NCI-H2196 treated with DMSO at 0.1 percent for 48 hours (cell line): ENCODE measurements at regions not wholly inside any gene's neighbourhood (a gene's known extent, or its start where the extent isn't known, plus 50 kb on each side); places are given as distances from the start of the nearest gene placed in this dataset.

Experiments used
- DNase-seq: peaks from one replicate; lab custom pipeline; 2025; ENCODE audit not compliant: unreplicated experiment; lab: John Stamatoyannopoulos, UW

- DNase-seq: no peak
These were observed 193.9 kb downstream of the FIGN start for GRCh38 chr2:163541943-163542342.

- no peak for DNase-seq
These were observed 194.3 kb downstream of the FIGN start for GRCh38 chr2:163541495-163541894.

GRCh38 chr2:163528640-163529217, 207.1 kb downstream of the FIGN start:
- DNase-seq: no peak

GRCh38 chr2:163527381-163527780, 208.4 kb downstream of the FIGN start:
- no peak for DNase-seq

- no peak for DNase-seq
These were observed 217.0 kb downstream of the FIGN start for GRCh38 chr2:163518762-163519161.

GRCh38 chr2:163515836-163516235, 220.0 kb downstream of the FIGN start:
- no peak for DNase-seq

- DNase-seq: no peak
These were observed 230.5 kb downstream of the FIGN start for GRCh38 chr2:163505281-163505680.

GRCh38 chr2:163493359-163494298, 242.2 kb downstream of the FIGN start:
- DNase-seq: no peak

- DNase-seq: no peak
These were observed 244.0 kb downstream of the FIGN start for GRCh38 chr2:163491850-163492249.

- DNase-seq: no peak
These were observed 245.5 kb downstream of the FIGN start for GRCh38 chr2:163490281-163490680.

- DNase-seq: no peak
These were observed 254.3 kb downstream of the FIGN start for GRCh38 chr2:163481515-163481914.

- no peak for DNase-seq
These were observed 256.2 kb downstream of the FIGN start for GRCh38 chr2:163479599-163479998.

- DNase-seq: no peak
These were observed 260.0 kb downstream of the FIGN start for GRCh38 chr2:163475815-163476214.

- no peak for DNase-seq
These were observed 260.9 kb downstream of the FIGN start for GRCh38 chr2:163474889-163475288.

GRCh38 chr2:163474319-163474744, 261.5 kb downstream of the FIGN start:
- DNase-seq: no peak

- no peak for DNase-seq
These were observed 263.9 kb downstream of the FIGN start for GRCh38 chr2:163471947-163472346.

GRCh38 chr2:163469561-163469962, 266.2 kb downstream of the FIGN start:
- no peak for DNase-seq

GRCh38 chr2:163467251-163467630, 268.6 kb downstream of the FIGN start:
- no peak for DNase-seq

- no peak for DNase-seq
These were observed 269.2 kb downstream of the FIGN start for GRCh38 chr2:163466331-163467250.

- no peak for DNase-seq
These were observed 270.4 kb downstream of the FIGN start for GRCh38 chr2:163465440-163465839.

GRCh38 chr2:163463411-163463810, 272.4 kb downstream of the FIGN start:
- no peak for DNase-seq
